Brain microvascular endothelial cell (primary cell): ENCODE measurements at regions not wholly inside any gene's neighbourhood (a gene's known extent, or its start where the extent isn't known, plus 50 kb on each side); places are given as distances from the start of the nearest gene placed in this dataset.
A peak's percentile ranks its signal among the peaks of the same experiment; 100 is the strongest.
"Not testable (repeated sequence)": the region's sequence is repeated elsewhere in the genome, so short reads cannot be mapped to it uniquely, and the experiment has no call there.

ENCODE experiments used
- DNase-seq: peaks from one replicate; pipeline ENCODE4 v3.0.0-alpha.2; 2020
- H3K27ac ChIP-seq: fragments of 250-450 bp; sonication (Bioruptor Pico); 2 replicates; pipeline ENCODE4 v1.5.1; 2020; ENCODE audit warnings: mild to moderate bottlenecking, moderate library complexity
- H3K27me3 ChIP-seq: fragments of 250-450 bp; sonication (Bioruptor Pico); replicated peaks from 2 replicates; pipeline ENCODE4 v1.5.1; 2020; ENCODE audit warnings: mild to moderate bottlenecking
- H3K36me3 ChIP-seq: fragments of 250-450 bp; sonication (Bioruptor Pico); replicated peaks from 2 replicates; pipeline ENCODE4 v1.5.1; 2020; ENCODE audit warnings: mild to moderate bottlenecking
- H3K4me3 ChIP-seq: 2 replicates; pipeline ENCODE4 v1.5.1; 2011; ENCODE audit warnings: low read depth, mild to moderate bottlenecking, control low read depth, low read length, moderate library complexity
- CTCF ChIP-seq: IDR thresholded peaks from 2 replicates; pipeline ENCODE4 v1.5.1; 2011; ENCODE audit warnings: low read depth, mild to moderate bottlenecking, moderate library complexity, low read length, control low read depth, inconsistent platforms; ENCODE audit errors: missing control alignments
- in situ Hi-C: cut with HindIII; loops from 2 replicates; pipeline ENCODE4 v1.10.0; 2017; ENCODE audit warnings: low sequenced_read_pairs, low pct_ligation_motif_present

GRCh38 chrX:7372825-7373525 lies 225.0 kb upstream of the PUDP start:
- Histone ChIP-seq H3K27ac (peak overlapping the region; percentile 59), H3K4me3 (no peak overlapping the region), H3K27me3 (no peaks in the 10 kb centered on the region), H3K36me3 (no peaks in the 10 kb centered on the region)
- TF ChIP-seq CTCF: no peak
- in situ Hi-C loops: no loop called here
- peak; percentile 42 for DNase-seq

- no peaks in the 10 kb centered on the region for H3K36me3 ChIP-seq
- no peak overlapping the region for H3K4me3 ChIP-seq
- no peaks in the 10 kb centered on the region for H3K27me3 ChIP-seq
- no peak for TF ChIP-seq CTCF
- H3K27ac ChIP-seq: no peak overlapping the region
- no peak for DNase-seq
- in situ Hi-C loops: no loop called here
These were observed 214.2 kb upstream of the PUDP start for GRCh38 chrX:7362111-7362510.

- H3K4me3 ChIP-seq: no peak overlapping the region
- no peak for DNase-seq
- H3K27ac ChIP-seq: no peak overlapping the region
- in situ Hi-C loops: no loop called here
- no peaks in the 10 kb centered on the region for H3K27me3 ChIP-seq
- TF ChIP-seq CTCF: no peak
- no peaks in the 10 kb centered on the region for H3K36me3 ChIP-seq
These were observed 204.0 kb upstream of the PUDP start for GRCh38 chrX:7351926-7352325.

GRCh38 chrX:7347465-7347864 lies 199.5 kb upstream of the PUDP start:
- in situ Hi-C loops: no loop called here
- DNase-seq: no peak
- no peaks in the 10 kb centered on the region for H3K36me3 ChIP-seq
- TF ChIP-seq CTCF: no peak
- H3K4me3 ChIP-seq: no peak overlapping the region
- no peaks in the 10 kb centered on the region for H3K27me3 ChIP-seq
- no peak overlapping the region for H3K27ac ChIP-seq

GRCh38 chrX:7346021-7346420 lies 198.1 kb upstream of the PUDP start:
- DNase-seq: no peak
- no peak overlapping the region for H3K27ac ChIP-seq
- in situ Hi-C loops: no loop called here
- H3K36me3 ChIP-seq: no peaks in the 10 kb centered on the region
- H3K4me3 ChIP-seq: no peak overlapping the region
- no peak for TF ChIP-seq CTCF
- H3K27me3 ChIP-seq: no peaks in the 10 kb centered on the region

GRCh38 chrX:7343181-7343580 lies 195.2 kb upstream of the PUDP start:
- Histone ChIP-seq H3K4me3 (no peak overlapping the region), H3K27me3 (no peaks in the 10 kb centered on the region), H3K27ac (no peak overlapping the region), H3K36me3 (no peaks in the 10 kb centered on the region)
- in situ Hi-C loops: no loop called here
- no peak for TF ChIP-seq CTCF
- no peak for DNase-seq

GRCh38 chrX:7335816-7336362 lies 187.9 kb upstream of the PUDP start:
- H3K4me3 ChIP-seq, DNase-seq, in situ Hi-C loops, H3K27ac ChIP-seq, H3K27me3 ChIP-seq, H3K36me3 ChIP-seq: not testable (repeated sequence)
